ENCODE measurements at regions not wholly inside any gene's neighbourhood (a gene's known extent, or its start where the extent isn't known, plus 50 kb on each side); places are given as distances from the start of the nearest gene placed in this dataset.

- Histone ChIP-seq H4K20me1 (no peaks in the 10 kb centered on the region), H3K27ac (no peak overlapping the region), H3K4me3 (no peak overlapping the region), H3K36me3 (no peaks in the 10 kb centered on the region), H3K9me3 (replicated peaks in 1 of 11) (no peaks in the 10 kb centered on the region), H3K27me3 (no peaks in the 10 kb centered on the region), H3K4me2 (no peak overlapping the region), H3K4me1 (no peaks in the 10 kb centered on the region), H3K9ac (no peak overlapping the region)
- no peak for TF ChIP-seq Cebpa-rat (IDR thresholded peaks at IDR 0.05)
These were observed 54.5 kb upstream of the HTR4 start for GRCh38 chr5:148708854-148709253.

- Histone ChIP-seq H3K36me3 (no peaks in the 10 kb centered on the region), H3K9ac (no peak overlapping the region), H4K20me1 (no peaks in the 10 kb centered on the region), H3K9me3 (replicated peaks in 1 of 11) (no peaks in the 10 kb centered on the region), H3K27me3 (no peaks in the 10 kb centered on the region), H3K4me1 (no peaks in the 10 kb centered on the region), H3K4me3 (no peak overlapping the region), H3K27ac (no peak overlapping the region), H3K4me2 (no peak overlapping the region)
- no peak for TF ChIP-seq Cebpa-rat (IDR thresholded peaks at IDR 0.05)
These were observed 57.6 kb upstream of the HTR4 start for GRCh38 chr5:148711961-148712360.

GRCh38 chr5:148713735-148714508 lies 59.6 kb upstream of the HTR4 start:
- no peak for TF ChIP-seq Cebpa-rat (IDR thresholded peaks at IDR 0.05)
- no peak overlapping the region for H3K4me3 ChIP-seq
- H3K9ac ChIP-seq, result no peak overlapping the region
- no peak overlapping the region for H3K4me2 ChIP-seq
- H4K20me1 ChIP-seq, result no peaks in the 10 kb centered on the region
- no peaks in the 10 kb centered on the region for H3K36me3 ChIP-seq
- no peaks in the 10 kb centered on the region for H3K4me1 ChIP-seq
- H3K27ac ChIP-seq, result no peak overlapping the region
- no peaks in the 10 kb centered on the region for H3K27me3 ChIP-seq
- no peaks in the 10 kb centered on the region for H3K9me3 ChIP-seq (replicated peaks in 1 of 11)

- H3K27me3 ChIP-seq, result no peaks in the 10 kb centered on the region
- H3K36me3 ChIP-seq, result no peaks in the 10 kb centered on the region
- H3K4me2 ChIP-seq, result no peak overlapping the region
- H3K9me3 ChIP-seq (replicated peaks in 1 of 11), result no peaks in the 10 kb centered on the region
- H3K27ac ChIP-seq, result no peak overlapping the region
- H4K20me1 ChIP-seq, result no peaks in the 10 kb centered on the region
- H3K4me1 ChIP-seq, result no peaks in the 10 kb centered on the region
- H3K9ac ChIP-seq, result no peak overlapping the region
- TF ChIP-seq Cebpa-rat (IDR thresholded peaks at IDR 0.05), result no peak
- no peak overlapping the region for H3K4me3 ChIP-seq
These were observed 62.4 kb upstream of the HTR4 start for GRCh38 chr5:148716716-148717115.

- Histone ChIP-seq H3K27ac (no peak overlapping the region), H3K36me3 (no peaks in the 10 kb centered on the region), H3K4me3 (no peak overlapping the region), H3K4me1 (no peaks in the 10 kb centered on the region), H3K9me3 (replicated peaks in 1 of 11) (no peaks in the 10 kb centered on the region), H4K20me1 (no peaks in the 10 kb centered on the region), H3K27me3 (no peaks in the 10 kb centered on the region), H3K4me2 (no peak overlapping the region), H3K9ac (no peak overlapping the region)
- no peak for TF ChIP-seq Cebpa-rat (IDR thresholded peaks at IDR 0.05)
These were observed 63.3 kb upstream of the HTR4 start for GRCh38 chr5:148717668-148718067.

GRCh38 chr5:148719605-148720004 lies 65.3 kb upstream of the HTR4 start:
- no peak overlapping the region for H3K27ac ChIP-seq
- H3K9me3 ChIP-seq (replicated peaks in 1 of 11), result no peaks in the 10 kb centered on the region
- no peak overlapping the region for H3K9ac ChIP-seq
- no peak overlapping the region for H3K4me2 ChIP-seq
- no peaks in the 10 kb centered on the region for H3K36me3 ChIP-seq
- TF ChIP-seq Cebpa-rat (IDR thresholded peaks at IDR 0.05), result no peak
- H3K27me3 ChIP-seq, result no peaks in the 10 kb centered on the region
- H3K4me1 ChIP-seq, result no peaks in the 10 kb centered on the region
- H4K20me1 ChIP-seq, result no peaks in the 10 kb centered on the region
- H3K4me3 ChIP-seq, result no peak overlapping the region

- Histone ChIP-seq H3K4me2 (no peak overlapping the region), H3K36me3 (no peaks in the 10 kb centered on the region), H3K27ac (no peak overlapping the region), H4K20me1 (no peaks in the 10 kb centered on the region), H3K9ac (no peak overlapping the region), H3K4me3 (no peak overlapping the region), H3K27me3 (no peaks in the 10 kb centered on the region), H3K4me1 (no peaks in the 10 kb centered on the region), H3K9me3 (replicated peaks in 1 of 11) (no peaks in the 10 kb centered on the region)
- no peak for TF ChIP-seq Cebpa-rat (IDR thresholded peaks at IDR 0.05)
These were observed 65.9 kb upstream of the HTR4 start for GRCh38 chr5:148720257-148720656.

- Histone ChIP-seq H3K4me2 (no peak overlapping the region), H3K4me1 (peaks cover 1 to 5% (median 4%) of the 10 kb centered on the region in 10 experiments; a peak in 18 of 20 replicates), H4K20me1 (no peaks in the 10 kb centered on the region), H3K9ac (no peak overlapping the region), H3K27me3 (no peaks in the 10 kb centered on the region), H3K36me3 (no peaks in the 10 kb centered on the region), H3K4me3 (no peak overlapping the region), H3K9me3 (replicated peaks in 1 of 11) (no peaks in the 10 kb centered on the region), H3K27ac (no peak overlapping the region)
- no peak for TF ChIP-seq Cebpa-rat (IDR thresholded peaks at IDR 0.05)
These were observed 68.8 kb upstream of the HTR4 start for GRCh38 chr5:148723143-148723542.

- Histone ChIP-seq H4K20me1 (no peaks in the 10 kb centered on the region), H3K27ac (no peak overlapping the region), H3K36me3 (no peaks in the 10 kb centered on the region), H3K4me2 (no peak overlapping the region), H3K27me3 (no peaks in the 10 kb centered on the region), H3K4me1 (peaks cover 6 to 17% (median 12%) of the 10 kb centered on the region in 10 experiments; a peak in 18 of 20 replicates), H3K9me3 (replicated peaks in 1 of 11) (no peaks in the 10 kb centered on the region), H3K4me3 (no peak overlapping the region), H3K9ac (no peak overlapping the region)
- no peak for TF ChIP-seq Cebpa-rat (IDR thresholded peaks at IDR 0.05)
These were observed 71.3 kb upstream of the HTR4 start for GRCh38 chr5:148725675-148726074.

GRCh38 chr5:148729182-148729581 lies 74.9 kb upstream of the HTR4 start:
- no peak overlapping the region for H3K9ac ChIP-seq
- no peaks in the 10 kb centered on the region for H3K36me3 ChIP-seq
- peak overlapping the region in 3 of 11 experiments; percentile 53 to 76 (median 60); a peak in 4 of 22 replicates for H3K4me2 ChIP-seq
- no peaks in the 10 kb centered on the region for H3K27me3 ChIP-seq
- H4K20me1 ChIP-seq, result no peaks in the 10 kb centered on the region
- no peak for TF ChIP-seq Cebpa-rat (IDR thresholded peaks at IDR 0.05)
- no peak overlapping the region for H3K4me3 ChIP-seq
- H3K4me1 ChIP-seq, result peaks cover 10 to 17% (median 13%) of the 10 kb centered on the region in 10 experiments; a peak in 18 of 20 replicates
- no peaks in the 10 kb centered on the region for H3K9me3 ChIP-seq (replicated peaks in 1 of 11)
- H3K27ac ChIP-seq, result no peak overlapping the region
